ENCODE measurements at regions not wholly inside any gene's neighbourhood (a gene's known extent, or its start where the extent isn't known, plus 50 kb on each side); places are given as distances from the start of the nearest gene placed in this dataset.

DNA sequence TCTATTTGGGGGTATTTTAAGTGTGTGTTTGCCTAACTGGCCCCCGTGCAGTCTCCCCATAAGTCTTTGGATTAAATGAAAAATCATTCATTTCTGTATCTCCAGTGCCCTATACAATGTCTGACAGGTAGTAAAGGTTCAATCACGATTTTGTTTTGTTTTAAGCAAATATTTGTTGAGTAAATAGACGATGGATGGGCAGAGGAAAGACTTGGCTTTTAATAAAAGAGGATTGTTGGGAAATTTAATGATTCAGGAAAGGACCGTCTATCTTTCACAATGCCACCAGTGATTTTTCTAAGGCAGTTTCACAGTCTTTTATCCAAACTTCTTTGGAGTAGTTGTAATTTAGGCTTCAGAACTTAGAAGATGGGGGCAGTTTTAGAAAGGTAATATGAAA is 636.6 kb upstream of the GOT2 start (continued):
- TF ChIP-seq, protein P1, sequence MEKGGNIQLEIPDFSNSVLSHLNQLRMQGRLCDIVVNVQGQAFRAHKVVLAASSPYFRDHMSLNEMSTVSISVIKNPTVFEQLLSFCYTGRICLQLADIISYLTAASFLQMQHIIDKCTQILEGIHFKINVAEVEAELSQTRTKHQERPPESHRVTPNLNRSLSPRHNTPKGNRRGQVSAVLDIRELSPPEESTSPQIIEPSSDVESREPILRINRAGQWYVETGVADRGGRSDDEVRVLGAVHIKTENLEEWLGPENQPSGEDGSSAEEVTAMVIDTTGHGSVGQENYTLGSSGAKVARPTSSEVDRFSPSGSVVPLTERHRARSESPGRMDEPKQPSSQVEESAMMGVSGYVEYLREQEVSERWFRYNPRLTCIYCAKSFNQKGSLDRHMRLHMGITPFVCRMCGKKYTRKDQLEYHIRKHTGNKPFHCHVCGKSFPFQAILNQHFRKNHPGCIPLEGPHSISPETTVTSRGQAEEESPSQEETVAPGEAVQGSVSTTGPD (CRISPR knock-in tag; IDR thresholded peaks at IDR 0.05): no peak
- TF ChIP-seq ZMYM2 (CRISPR knock-in tag; IDR thresholded peaks at IDR 0.05) (no peak), ZNF670 (CRISPR knock-in tag; IDR thresholded peaks at IDR 0.05; ENCODE audit: borderline replicate concordance) (no peak)
- TF ChIP-seq, protein P2, sequence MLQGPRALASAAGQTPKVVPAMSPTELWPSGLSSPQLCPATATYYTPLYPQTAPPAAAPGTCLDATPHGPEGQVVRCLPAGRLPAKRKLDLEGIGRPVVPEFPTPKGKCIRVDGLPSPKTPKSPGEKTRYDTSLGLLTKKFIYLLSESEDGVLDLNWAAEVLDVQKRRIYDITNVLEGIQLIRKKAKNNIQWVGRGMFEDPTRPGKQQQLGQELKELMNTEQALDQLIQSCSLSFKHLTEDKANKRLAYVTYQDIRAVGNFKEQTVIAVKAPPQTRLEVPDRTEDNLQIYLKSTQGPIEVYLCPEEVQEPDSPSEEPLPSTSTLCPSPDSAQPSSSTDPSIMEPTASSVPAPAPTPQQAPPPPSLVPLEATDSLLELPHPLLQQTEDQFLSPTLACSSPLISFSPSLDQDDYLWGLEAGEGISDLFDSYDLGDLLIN (CRISPR knock-in tag; IDR thresholded peaks at IDR 0.05; ENCODE audit: borderline replicate concordance): no peak

DNA sequence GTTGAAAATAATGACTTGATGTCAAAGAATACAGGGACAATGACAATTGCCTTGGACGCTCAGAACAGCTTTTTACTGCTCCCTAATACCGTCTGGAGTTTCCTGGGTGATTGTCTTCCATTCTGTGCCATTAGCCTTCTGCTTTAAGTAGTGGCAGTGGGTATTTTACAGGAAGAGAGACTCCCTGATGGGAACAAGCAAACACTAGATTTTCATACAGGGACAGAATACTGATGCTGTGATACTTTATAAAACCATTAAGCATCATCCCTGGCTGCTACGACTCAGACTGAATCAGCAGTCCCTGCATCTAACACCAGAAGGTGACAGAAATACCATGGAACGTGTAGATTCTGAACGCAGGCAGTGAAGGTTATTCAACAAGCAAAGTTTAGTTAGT is 635.4 kb upstream of the GOT2 start:
- Histone ChIP-seq H3K4me3 (replicated peaks in 1 of 3; ENCODE audit: insufficient read depth in 1 of 3, low read depth in 2 of 3, low read length in 3 of 3) (no peak overlapping the region), H3K27me3 (ENCODE audit: control insufficient read depth in 1 of 2, insufficient read depth in 2 of 2, low read length in 2 of 2) (no peaks in the 10 kb centered on the region; a peak in 1 of 5 replicates), H2AFZ (ENCODE audit: low read length) (no peak overlapping the region), H3K4me1 (ENCODE audit: insufficient read depth, low read length) (no peaks in the 10 kb centered on the region), H3K27ac (ENCODE audit: extremely low read length, insufficient read depth, low read length) (no peak overlapping the region), H3K9ac (ENCODE audit: insufficient read depth, low read depth, low read length) (no peak overlapping the region), H3K4me2 (ENCODE audit: low read depth, low read length) (no peak overlapping the region), H3K9me3 (ENCODE audit: low read length) (no peaks in the 10 kb centered on the region), H3K36me3 (replicated peaks in 1 of 2; ENCODE audit: control insufficient read depth in 1 of 2, insufficient read depth in 2 of 2, low read length in 2 of 2) (no peaks in the 10 kb centered on the region), H4K20me1 (ENCODE audit: insufficient read depth, low read length) (no peaks in the 10 kb centered on the region), H3K79me2 (ENCODE audit: insufficient read depth, low read length) (no peaks in the 10 kb centered on the region)
- ChIA-PET CTCF (ENCODE audit: low intra/inter-chr PET ratio, low total read pairs) (no interaction called here), POLR2A (no interaction called here)
- ATAC-seq (no peak), FAIRE-seq (no peak), DNase-seq (ENCODE audit: low spot score) (no peak)
- 4% methylated on average over 5 of the region's 5 CpGs for WGBS (ENCODE audit: low lambda C conversion rate)
- intact Hi-C loops (cut with micrococcal nuclease; ENCODE audit: unreplicated experiment) (no loop called here), in situ Hi-C loops (cut with HindIII; ENCODE audit: extremely low pct_ligation_motif_present, low pct_unique_long_range_greater_than_20kb) (no loop called here)
- BruUV-seq (replicated peaks): no TSS peak
- no peak for TF ChIP-seq ATF7 (IDR thresholded peaks at IDR 0.05)
- no peak for TF ChIP-seq ATF7 (CRISPR knock-in tag; IDR thresholded peaks at IDR 0.05)
- TF ChIP-seq ZNF44 (CRISPR knock-in tag; IDR thresholded peaks at IDR 0.05): no peak
- TF ChIP-seq, protein P3, sequence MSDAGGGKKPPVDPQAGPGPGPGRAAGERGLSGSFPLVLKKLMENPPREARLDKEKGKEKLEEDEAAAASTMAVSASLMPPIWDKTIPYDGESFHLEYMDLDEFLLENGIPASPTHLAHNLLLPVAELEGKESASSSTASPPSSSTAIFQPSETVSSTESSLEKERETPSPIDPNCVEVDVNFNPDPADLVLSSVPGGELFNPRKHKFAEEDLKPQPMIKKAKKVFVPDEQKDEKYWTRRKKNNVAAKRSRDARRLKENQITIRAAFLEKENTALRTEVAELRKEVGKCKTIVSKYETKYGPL (CRISPR knock-in tag; IDR thresholded peaks at IDR 0.05): no peak
- TF ChIP-seq STAT5B (CRISPR knock-in tag; IDR thresholded peaks at IDR 0.05): no peak
- TF ChIP-seq NCOA1 (CRISPR knock-in tag; IDR thresholded peaks at IDR 0.05): no peak
- TF ChIP-seq, protein P4, sequence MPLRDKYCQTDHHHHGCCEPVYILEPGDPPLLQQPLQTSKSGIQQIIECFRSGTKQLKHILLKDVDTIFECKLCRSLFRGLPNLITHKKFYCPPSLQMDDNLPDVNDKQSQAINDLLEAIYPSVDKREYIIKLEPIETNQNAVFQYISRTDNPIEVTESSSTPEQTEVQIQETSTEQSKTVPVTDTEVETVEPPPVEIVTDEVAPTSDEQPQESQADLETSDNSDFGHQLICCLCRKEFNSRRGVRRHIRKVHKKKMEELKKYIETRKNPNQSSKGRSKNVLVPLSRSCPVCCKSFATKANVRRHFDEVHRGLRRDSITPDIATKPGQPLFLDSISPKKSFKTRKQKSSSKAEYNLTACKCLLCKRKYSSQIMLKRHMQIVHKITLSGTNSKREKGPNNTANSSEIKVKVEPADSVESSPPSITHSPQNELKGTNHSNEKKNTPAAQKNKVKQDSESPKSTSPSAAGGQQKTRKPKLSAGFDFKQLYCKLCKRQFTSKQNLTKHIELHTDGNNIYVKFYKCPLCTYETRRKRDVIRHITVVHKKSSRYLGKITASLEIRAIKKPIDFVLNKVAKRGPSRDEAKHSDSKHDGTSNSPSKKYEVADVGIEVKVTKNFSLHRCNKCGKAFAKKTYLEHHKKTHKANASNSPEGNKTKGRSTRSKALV (CRISPR knock-in tag; IDR thresholded peaks at IDR 0.05): no peak
- TF ChIP-seq, protein P5, sequence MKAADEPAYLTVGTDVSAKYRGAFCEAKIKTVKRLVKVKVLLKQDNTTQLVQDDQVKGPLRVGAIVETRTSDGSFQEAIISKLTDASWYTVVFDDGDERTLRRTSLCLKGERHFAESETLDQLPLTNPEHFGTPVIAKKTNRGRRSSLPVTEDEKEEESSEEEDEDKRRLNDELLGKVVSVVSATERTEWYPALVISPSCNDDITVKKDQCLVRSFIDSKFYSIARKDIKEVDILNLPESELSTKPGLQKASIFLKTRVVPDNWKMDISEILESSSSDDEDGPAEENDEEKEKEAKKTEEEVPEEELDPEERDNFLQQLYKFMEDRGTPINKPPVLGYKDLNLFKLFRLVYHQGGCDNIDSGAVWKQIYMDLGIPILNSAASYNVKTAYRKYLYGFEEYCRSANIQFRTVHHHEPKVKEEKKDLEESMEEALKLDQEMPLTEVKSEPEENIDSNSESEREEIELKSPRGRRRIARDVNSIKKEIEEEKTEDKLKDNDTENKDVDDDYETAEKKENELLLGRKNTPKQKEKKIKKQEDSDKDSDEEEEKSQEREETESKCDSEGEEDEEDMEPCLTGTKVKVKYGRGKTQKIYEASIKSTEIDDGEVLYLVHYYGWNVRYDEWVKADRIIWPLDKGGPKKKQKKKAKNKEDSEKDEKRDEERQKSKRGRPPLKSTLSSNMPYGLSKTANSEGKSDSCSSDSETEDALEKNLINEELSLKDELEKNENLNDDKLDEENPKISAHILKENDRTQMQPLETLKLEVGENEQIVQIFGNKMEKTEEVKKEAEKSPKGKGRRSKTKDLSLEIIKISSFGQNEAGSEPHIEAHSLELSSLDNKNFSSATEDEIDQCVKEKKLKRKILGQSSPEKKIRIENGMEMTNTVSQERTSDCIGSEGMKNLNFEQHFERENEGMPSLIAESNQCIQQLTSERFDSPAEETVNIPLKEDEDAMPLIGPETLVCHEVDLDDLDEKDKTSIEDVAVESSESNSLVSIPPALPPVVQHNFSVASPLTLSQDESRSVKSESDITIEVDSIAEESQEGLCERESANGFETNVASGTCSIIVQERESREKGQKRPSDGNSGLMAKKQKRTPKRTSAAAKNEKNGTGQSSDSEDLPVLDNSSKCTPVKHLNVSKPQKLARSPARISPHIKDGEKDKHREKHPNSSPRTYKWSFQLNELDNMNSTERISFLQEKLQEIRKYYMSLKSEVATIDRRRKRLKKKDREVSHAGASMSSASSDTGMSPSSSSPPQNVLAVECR (CRISPR knock-in tag; IDR thresholded peaks at IDR 0.05; ENCODE audit: borderline replicate concordance): no peak

All from HepG2 (cell line).